ENCODE measurements at regions not wholly inside any gene's neighbourhood (a gene's known extent, or its start where the extent isn't known, plus 50 kb on each side); places are given as distances from the start of the nearest gene placed in this dataset.

DNA sequence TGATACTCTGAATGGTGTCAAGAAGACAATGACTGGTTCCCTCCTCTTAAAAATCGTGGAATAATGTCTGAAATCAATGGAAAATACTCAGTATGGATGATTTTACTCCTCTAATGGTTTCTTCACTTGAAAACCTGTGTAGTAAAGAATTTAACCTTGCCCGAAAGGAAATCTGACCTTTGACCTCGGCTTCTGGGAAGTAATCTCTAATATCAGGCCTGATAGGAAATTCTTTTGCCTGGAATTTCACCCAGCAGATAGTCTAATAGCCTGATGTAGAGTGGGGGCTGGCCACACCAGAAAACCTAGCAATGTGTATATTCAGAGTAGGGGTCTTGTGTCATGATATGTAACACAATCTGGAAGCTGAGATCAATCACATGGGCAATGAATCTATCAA lies 91.5 kb upstream of the GOLIM4 start:
- TF ChIP-seq GABPA (IDR thresholded peaks at IDR 0.05; ENCODE audit: low read depth): no peak
- TF ChIP-seq, protein P1, sequence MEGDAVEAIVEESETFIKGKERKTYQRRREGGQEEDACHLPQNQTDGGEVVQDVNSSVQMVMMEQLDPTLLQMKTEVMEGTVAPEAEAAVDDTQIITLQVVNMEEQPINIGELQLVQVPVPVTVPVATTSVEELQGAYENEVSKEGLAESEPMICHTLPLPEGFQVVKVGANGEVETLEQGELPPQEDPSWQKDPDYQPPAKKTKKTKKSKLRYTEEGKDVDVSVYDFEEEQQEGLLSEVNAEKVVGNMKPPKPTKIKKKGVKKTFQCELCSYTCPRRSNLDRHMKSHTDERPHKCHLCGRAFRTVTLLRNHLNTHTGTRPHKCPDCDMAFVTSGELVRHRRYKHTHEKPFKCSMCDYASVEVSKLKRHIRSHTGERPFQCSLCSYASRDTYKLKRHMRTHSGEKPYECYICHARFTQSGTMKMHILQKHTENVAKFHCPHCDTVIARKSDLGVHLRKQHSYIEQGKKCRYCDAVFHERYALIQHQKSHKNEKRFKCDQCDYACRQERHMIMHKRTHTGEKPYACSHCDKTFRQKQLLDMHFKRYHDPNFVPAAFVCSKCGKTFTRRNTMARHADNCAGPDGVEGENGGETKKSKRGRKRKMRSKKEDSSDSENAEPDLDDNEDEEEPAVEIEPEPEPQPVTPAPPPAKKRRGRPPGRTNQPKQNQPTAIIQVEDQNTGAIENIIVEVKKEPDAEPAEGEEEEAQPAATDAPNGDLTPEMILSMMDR (IDR thresholded peaks at IDR 0.05; ENCODE audit: insufficient read depth, low read length): no peak

Measured in HL-60 (cell line).